AG04450 (cell line): ENCODE measurements at regions not wholly inside any gene's neighbourhood (a gene's known extent, or its start where the extent isn't known, plus 50 kb on each side); places are given as distances from the start of the nearest gene placed in this dataset.

ENCODE experiments used
- CTCF ChIA-PET: fragments of 300-600, 350-600 bp; formaldehyde crosslinking; extraction: SDS; loops from one replicate; lab custom pipeline; 2022; ENCODE audit warnings: antibody characterized with exemption, inconsistent platforms; lab: Charles Lee
- POLR2A ChIA-PET: fragments of 350-600 bp; formaldehyde crosslinking; extraction: SDS; loops from one replicate; lab custom pipeline; 2021; ENCODE audit warnings: antibody characterized with exemption, inconsistent platforms; lab: Yijun Ruan, JAX
- DNase-seq: peaks from one replicate; pipeline ENCODE4 v3.0.0-alpha.2; 2011; ENCODE audit warnings: low read depth, low spot score
- H3K27ac ChIP-seq: one replicate; pipeline ENCODE4 v1.5.1; 2012; ENCODE audit warnings: low read depth, low read length, control low read depth
- H3K27me3 ChIP-seq: one replicate; pipeline ENCODE4 v1.6.0; 2012; ENCODE audit warnings: low read length; ENCODE audit not compliant: control insufficient read depth, insufficient read depth
- H3K4me3 ChIP-seq: 2 replicates; pipeline ENCODE4 v1.5.1; 2011; ENCODE audit warnings: mild to moderate bottlenecking, low read depth, low read length, control low read depth
- H3K9me3 ChIP-seq: 2 replicates; pipeline ENCODE4 v1.5.1; 2012; ENCODE audit warnings: low read length; ENCODE audit not compliant: control insufficient read depth, insufficient read depth
- TF ChIP-seq, protein P1 (sequence below): IDR thresholded peaks from 2 replicates; pipeline ENCODE4 v1.5.1; 2011; ENCODE audit warnings: low read depth, low read length, control low read depth, inconsistent platforms

DNA sequence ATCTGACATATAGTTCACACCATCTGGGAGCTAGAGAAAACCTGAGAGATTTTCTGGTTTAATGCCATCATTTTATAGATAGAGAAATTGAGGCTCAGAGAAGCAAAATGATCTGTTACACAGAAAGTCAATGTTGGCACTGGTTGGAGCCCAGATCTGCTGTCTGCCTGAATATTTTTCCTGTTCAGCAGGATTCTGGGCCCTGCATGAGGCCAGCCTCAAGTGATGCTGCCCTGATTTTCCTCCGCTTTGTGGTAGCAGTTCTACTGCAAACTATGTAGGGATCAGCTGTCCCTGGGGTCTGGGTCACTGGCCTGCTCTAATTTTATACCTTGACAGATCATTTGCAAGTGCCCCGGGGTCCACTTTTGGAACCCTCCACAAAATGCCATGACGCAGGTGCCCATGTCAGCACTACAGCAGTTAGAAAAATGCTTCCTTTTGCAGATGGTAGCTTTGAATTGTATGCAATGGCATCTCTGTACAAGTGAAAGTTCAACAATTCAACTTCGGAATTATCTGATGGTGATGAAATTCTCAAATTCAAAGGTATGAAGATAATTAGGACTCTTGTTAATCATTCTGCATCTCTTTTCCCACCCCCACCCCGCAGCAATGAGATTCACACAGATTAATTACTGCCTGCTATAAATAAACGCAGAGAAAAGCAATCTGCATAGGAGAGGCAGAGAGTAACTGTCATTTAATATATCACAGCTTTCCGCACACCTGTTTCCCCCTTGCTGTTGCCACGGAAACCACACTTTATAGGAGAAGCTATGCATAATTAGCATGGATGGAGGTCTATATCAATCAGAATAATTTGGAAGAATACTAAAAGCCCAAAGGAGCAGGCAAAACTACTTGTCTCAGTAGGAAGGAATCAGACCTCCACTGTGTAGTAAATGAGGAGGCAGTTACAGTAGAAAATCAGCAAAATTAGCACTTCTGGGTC lies 222.6 kb downstream of the PDCD6IP start:
- no peak overlapping the region for H3K4me3 ChIP-seq
- no peak overlapping the region for H3K27ac ChIP-seq
- POLR2A ChIA-PET: no interaction called here
- H3K9me3 ChIP-seq: no peaks in the 10 kb centered on the region
- CTCF ChIA-PET: interaction anchor here (0.7 kb wide), 1 partner anchor 40 kb away, joined by 3 read pairs; no protein-coding TSS in a partner anchor
- DNase-seq: no peak
- TF ChIP-seq, protein P1, sequence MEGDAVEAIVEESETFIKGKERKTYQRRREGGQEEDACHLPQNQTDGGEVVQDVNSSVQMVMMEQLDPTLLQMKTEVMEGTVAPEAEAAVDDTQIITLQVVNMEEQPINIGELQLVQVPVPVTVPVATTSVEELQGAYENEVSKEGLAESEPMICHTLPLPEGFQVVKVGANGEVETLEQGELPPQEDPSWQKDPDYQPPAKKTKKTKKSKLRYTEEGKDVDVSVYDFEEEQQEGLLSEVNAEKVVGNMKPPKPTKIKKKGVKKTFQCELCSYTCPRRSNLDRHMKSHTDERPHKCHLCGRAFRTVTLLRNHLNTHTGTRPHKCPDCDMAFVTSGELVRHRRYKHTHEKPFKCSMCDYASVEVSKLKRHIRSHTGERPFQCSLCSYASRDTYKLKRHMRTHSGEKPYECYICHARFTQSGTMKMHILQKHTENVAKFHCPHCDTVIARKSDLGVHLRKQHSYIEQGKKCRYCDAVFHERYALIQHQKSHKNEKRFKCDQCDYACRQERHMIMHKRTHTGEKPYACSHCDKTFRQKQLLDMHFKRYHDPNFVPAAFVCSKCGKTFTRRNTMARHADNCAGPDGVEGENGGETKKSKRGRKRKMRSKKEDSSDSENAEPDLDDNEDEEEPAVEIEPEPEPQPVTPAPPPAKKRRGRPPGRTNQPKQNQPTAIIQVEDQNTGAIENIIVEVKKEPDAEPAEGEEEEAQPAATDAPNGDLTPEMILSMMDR: no peak
- no peaks in the 10 kb centered on the region for H3K27me3 ChIP-seq

DNA sequence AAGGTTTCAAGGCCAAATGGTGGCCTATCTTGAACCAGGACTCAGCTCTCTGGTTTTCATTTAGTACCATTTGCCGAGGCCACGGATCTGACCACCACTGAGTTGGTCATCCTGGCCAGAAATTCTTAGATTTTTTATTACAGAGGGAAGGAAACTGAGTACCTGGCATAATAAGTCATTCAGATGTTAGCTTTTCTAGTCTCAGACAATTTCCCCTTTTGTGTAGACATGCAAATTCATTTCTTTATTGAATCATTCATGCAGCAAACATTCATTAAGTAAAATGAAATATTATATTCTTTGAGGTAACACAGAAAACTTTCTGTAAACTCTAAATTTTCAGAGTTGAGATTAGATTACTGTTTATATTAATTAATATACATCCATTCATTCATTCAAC lies 223.7 kb downstream of the PDCD6IP start:
- POLR2A ChIA-PET: no interaction called here
- TF ChIP-seq, protein P1: no peak

DNA sequence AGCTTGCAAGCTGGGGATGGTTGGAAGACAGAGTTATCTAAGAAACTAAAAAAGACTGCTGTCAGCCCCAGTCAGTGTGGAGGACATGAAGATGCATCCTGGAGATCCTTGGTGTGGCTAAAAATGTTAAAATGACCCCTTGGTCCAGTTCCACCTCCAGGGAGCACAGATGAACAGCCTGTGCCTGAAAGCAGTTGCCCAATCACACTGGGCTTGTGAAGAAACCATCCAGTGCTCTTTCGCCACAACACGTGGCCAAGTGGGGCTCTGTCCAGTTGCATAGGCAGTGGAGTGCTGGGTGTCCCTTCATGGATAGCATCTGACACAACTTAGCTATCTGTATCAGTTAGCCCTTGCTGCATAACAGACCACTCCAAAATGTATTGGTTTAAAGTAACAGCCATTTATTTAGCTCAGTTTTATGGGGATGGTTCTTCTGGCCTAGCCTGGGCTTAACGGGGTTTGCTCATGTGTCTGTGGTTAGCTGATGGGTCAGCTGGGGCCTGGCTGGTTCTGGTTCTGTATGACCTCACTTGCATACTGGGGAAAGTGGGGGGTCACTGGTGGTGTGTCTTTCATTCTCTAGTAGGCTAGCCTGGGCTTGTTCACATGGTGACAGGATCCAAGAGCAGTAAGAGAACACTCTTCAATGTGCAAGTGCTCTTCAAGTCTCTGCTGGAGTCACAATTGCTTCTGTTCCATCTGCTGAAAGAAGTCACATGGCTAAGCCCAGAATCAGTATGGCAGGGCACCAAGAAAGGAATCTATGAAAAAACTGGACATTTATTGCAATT lies 226.2 kb downstream of the PDCD6IP start:
- POLR2A ChIA-PET: no interaction called here
- CTCF ChIA-PET: no interaction called here
- no peak overlapping the region for H3K4me3 ChIP-seq
- TF ChIP-seq, protein P1: no peak
- no peaks in the 10 kb centered on the region for H3K27me3 ChIP-seq
- H3K9me3 ChIP-seq: no peaks in the 10 kb centered on the region
- no peak for DNase-seq
- no peak overlapping the region for H3K27ac ChIP-seq

More for the DNA sequence above, 223.7 kb downstream of the PDCD6IP start:
- Histone ChIP-seq H3K27ac (no peak overlapping the region), H3K9me3 (no peaks in the 10 kb centered on the region), H3K27me3 (no peaks in the 10 kb centered on the region), H3K4me3 (no peak overlapping the region)
- DNase-seq: no peak
- CTCF ChIA-PET: no interaction called here

DNA sequence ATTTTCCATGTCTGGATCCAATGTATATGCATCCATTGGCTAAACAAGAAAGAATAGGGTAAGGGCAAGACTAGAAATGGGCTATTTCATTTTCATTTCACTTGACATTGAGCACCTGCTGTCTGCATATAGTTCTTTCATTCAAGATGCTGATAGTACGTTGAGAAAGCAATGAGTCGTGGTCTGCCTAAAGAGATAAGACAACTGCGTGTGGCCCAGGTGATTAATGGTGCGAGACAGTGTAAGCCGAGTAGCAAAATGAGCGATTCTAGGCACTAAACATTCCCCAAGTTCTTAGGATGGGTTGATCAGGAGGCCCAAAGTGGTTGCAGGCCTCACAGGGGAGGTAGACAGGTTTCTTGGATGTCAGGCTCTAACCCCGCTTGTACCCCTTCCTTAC lies 235.4 kb downstream of the PDCD6IP start:
- Histone ChIP-seq H3K4me3 (no peak overlapping the region), H3K27ac (no peak overlapping the region), H3K9me3 (no peaks in the 10 kb centered on the region), H3K27me3 (no peaks in the 10 kb centered on the region)
- no peak for DNase-seq
- ChIA-PET CTCF (no interaction called here), POLR2A (no interaction called here)
- TF ChIP-seq, protein P1: no peak
